Ishikawa (cell line): ENCODE measurements at regions not wholly inside any gene's neighbourhood (a gene's known extent, or its start where the extent isn't known, plus 50 kb on each side); places are given as distances from the start of the nearest gene placed in this dataset.

Experiments
- CEBPB ChIP-seq: IDR thresholded peaks from 2 replicates; pipeline ENCODE4 v1.6.1; 2012
- CREB1 ChIP-seq: IDR thresholded peaks from 2 replicates; pipeline ENCODE4 v1.6.1; 2012; ENCODE audit warnings: low read depth
- EGR1 ChIP-seq: IDR thresholded peaks from 2 replicates; pipeline ENCODE4 v1.6.1; 2012
- EP300 ChIP-seq: IDR thresholded peaks from 2 replicates; pipeline ENCODE4 v1.6.1; 2012; ENCODE audit warnings: borderline replicate concordance
- FOXM1 ChIP-seq: IDR thresholded peaks from 2 replicates; pipeline ENCODE4 v1.6.1; 2012; ENCODE audit warnings: low read depth, borderline replicate concordance
- MAX ChIP-seq: IDR thresholded peaks from 2 replicates; pipeline ENCODE4 v1.6.1; 2012
- RAD21 ChIP-seq: IDR thresholded peaks from 2 replicates; pipeline ENCODE4 v1.6.1; 2012; ENCODE audit warnings: low read depth
- REST ChIP-seq: IDR thresholded peaks from 2 replicates; pipeline ENCODE4 v1.6.1; 2012; ENCODE audit warnings: low read depth, mild to moderate bottlenecking
- TAF1 ChIP-seq: IDR thresholded peaks from 2 replicates; pipeline ENCODE4 v1.6.1; 2012; ENCODE audit warnings: low read depth, mild to moderate bottlenecking
- TCF12 ChIP-seq: IDR thresholded peaks from 2 replicates; pipeline ENCODE4 v1.6.1; 2012; ENCODE audit warnings: low read depth
- TEAD4 ChIP-seq: IDR thresholded peaks from 2 replicates; pipeline ENCODE4 v1.6.1; 2012
- USF1 ChIP-seq: IDR thresholded peaks from 2 replicates; pipeline ENCODE4 v1.6.1; 2012
- YY1 ChIP-seq: IDR thresholded peaks from 2 replicates; pipeline ENCODE4 v1.6.1; 2012; ENCODE audit warnings: low read depth
- ZBTB7A ChIP-seq: IDR thresholded peaks from 2 replicates; pipeline ENCODE4 v1.6.1; 2012; ENCODE audit warnings: low read depth

GRCh38 chr4:11534623-11535302 lies 106.1 kb upstream of the HS3ST1 start:
- TF ChIP-seq EGR1 (no peak), RAD21 (no peak), EP300 (no peak), TCF12 (no peak), YY1 (no peak), FOXM1 (no peak), USF1 (no peak), MAX (no peak), CEBPB (no peak), ZBTB7A (no peak), REST (no peak), CREB1 (no peak), TAF1 (no peak), TEAD4 (no peak)
